Astrocyte (in vitro differentiated cells and primary cell): ENCODE measurements at regions not wholly inside any gene's neighbourhood (a gene's known extent, or its start where the extent isn't known, plus 50 kb on each side); places are given as distances from the start of the nearest gene placed in this dataset.

Source experiments
- CTCF ChIP-seq: IDR thresholded peaks from 2 replicates; pipeline ENCODE4 v1.5.1; 2011; ENCODE audit warnings: low read depth, mild to moderate bottlenecking, inconsistent platforms, low read length, moderate library complexity; ENCODE audit not compliant: insufficient read depth
- EZH2 ChIP-seq: IDR thresholded peaks from 2 replicates; pipeline ENCODE4 v1.6.1; 2012; ENCODE audit warnings: mild to moderate bottlenecking, low read length, inconsistent platforms; ENCODE audit not compliant: insufficient read depth

GRCh38 chr3:110625201-110625747 is 446.3 kb upstream of the NECTIN3 start:
- no peak for TF ChIP-seq EZH2
- TF ChIP-seq CTCF = no peak
